Spleen (tissue), 11 donors: ENCODE measurements at regions not wholly inside any gene's neighbourhood (a gene's known extent, or its start where the extent isn't known, plus 50 kb on each side); places are given as distances from the start of the nearest gene placed in this dataset.

Source experiments
- DNase-seq: peaks from one replicate; pipeline ENCODE4 v3.0.0-alpha.2; 2020
- H3K27ac ChIP-seq, 8 donors: fragments of 200-600 bp; sonication (generic) in 7 of 8; 1 replicate in 4 of 8; 2 replicates in 4 of 8; pipeline versions ENCODE4 v1.5.0 to v1.8.0; 2016 to 2021; ENCODE audit warnings: inconsistent platforms in 4 of 8, mild to moderate bottlenecking in 4 of 8, moderate library complexity in 1 of 8
- H3K27me3 ChIP-seq, 7 donors: fragments of 200-600 bp; sonication (generic) in 6 of 7; replicated peaks in 1 of 7; 1 replicate in 4 of 7; 2 replicates in 3 of 7; pipeline versions ENCODE4 v1.5.0 to v1.8.0; 2016 to 2021; ENCODE audit warnings: inconsistent platforms in 3 of 7, mild to moderate bottlenecking in 1 of 7
- H3K36me3 ChIP-seq, 6 donors: fragments of 200-600 bp; sonication (generic) in 5 of 6; 1 replicate in 4 of 6; 2 replicates in 2 of 6; pipeline versions ENCODE4 v1.5.0 to v1.8.0; 2016 to 2021; ENCODE audit warnings: inconsistent platforms in 2 of 6
- H3K4me1 ChIP-seq, 6 donors: fragments of 200-600 bp; sonication (generic) in 5 of 6; 1 replicate in 3 of 6; 2 replicates in 3 of 6; pipeline versions ENCODE4 v1.5.0 to v1.8.0; 2016 to 2021; ENCODE audit warnings: inconsistent platforms in 3 of 6
- H3K4me3 ChIP-seq, 8 donors: fragments of 200-600 bp; sonication (generic) in 7 of 8; 1 replicate in 4 of 8; 2 replicates in 4 of 8; pipeline versions ENCODE4 v1.5.0 to v1.8.0; 2016 to 2021; ENCODE audit warnings: inconsistent platforms in 4 of 8, mild to moderate bottlenecking in 4 of 8, moderate library complexity in 2 of 8
- H3K9me3 ChIP-seq, 8 donors: fragments of 200-600 bp; sonication (generic) in 7 of 8; 1 replicate in 4 of 8; 2 replicates in 4 of 8; pipeline versions ENCODE4 v1.5.0 to v1.8.0; 2016 to 2021; ENCODE audit warnings: inconsistent platforms in 4 of 8
- CTCF ChIP-seq, 11 experiments: fragments of 200-600 bp in 7 of 11; fragments of 450-650 bp in 4 of 11; sonication (generic) in 4 of 11; IDR thresholded peaks in 8 of 11; conservative IDR thresholded peaks in 3 of 11; 1 replicate in 7 of 11; 2 replicates in 4 of 11; pipeline versions ENCODE4 v1.4.0 to v1.8.0; 2016 to 2021; ENCODE audit warnings: antibody characterized with exemption in 11 of 11, inconsistent platforms in 4 of 11, mild to moderate bottlenecking in 1 of 11
- POLR2A ChIP-seq, 3 donors: fragments of 450-650 bp; IDR thresholded peaks; one replicate each; pipeline ENCODE4 v1.5.1; 2017; ENCODE audit warnings: antibody characterized with exemption in 3 of 3, mild to moderate bottlenecking in 1 of 3
- POLR2AphosphoS5 ChIP-seq, 3 donors: sonication (generic); formaldehyde crosslinking; IDR thresholded peaks; one replicate each; pipeline ENCODE4 v1.5.1; 2017; ENCODE audit warnings: antibody characterized with exemption in 3 of 3
- WGBS, 5 donors: extraction: QIAGEN DNeasy Blood & Tissue Kit in 3 of 5; methylation state at CpG; one replicate each; pipeline versions ENCODE4 v1.1.5 to v1.1.7; 2013 to 2018; 5-methylcytosine and 5-hydroxymethylcytosine counted together
- intact Hi-C: fragments of 100-400 bp; cut with DNase I; formaldehyde crosslinking; loops from one replicate; pipeline ENCODE4 v1.15.0; 2023; ENCODE audit warnings: low total_unique reads
- donor health status: healthy with polysubstance abuse.
- donor health status: DM: no; HTN: no; CAD: no; lungs with moderate emphysema.
- donor health status: DM: no; HTN: no; CAD: no.
- donor health status: Bipolar disorder and iron deficiency.
- donor health status: healthy.
- donor health status: DM: no; HTN: no; CAD: no.
- donor health status: DM: yes; HTN: yes; CAD: no.

GRCh38 chr14:29999013-29999539 lies 71.4 kb upstream of the PRKD1 start:
- TF ChIP-seq POLR2AphosphoS5 (IDR thresholded peaks at IDR 0.05) (no peak), POLR2A (IDR thresholded peaks at IDR 0.05) (no peak), CTCF (IDR thresholded peaks at IDR 0.05 in 8 of 11, conservative IDR thresholded peaks at IDR 0.05 in 3 of 11) (no peak)
- no peaks in the 10 kb centered on the region for H3K27me3 ChIP-seq
- no peak overlapping the region for H3K4me3 ChIP-seq
- intact Hi-C loops, result no loop called here
- no peaks in the 10 kb centered on the region for H3K4me1 ChIP-seq
- H3K27ac ChIP-seq, result no peak overlapping the region
- H3K9me3 ChIP-seq, result no peaks in the 10 kb centered on the region
- DNase-seq, result no peak
- no peaks in the 10 kb centered on the region for H3K36me3 ChIP-seq
- WGBS, 5 donors, result 43 to 79% (median 60%) methylated on average over 3 of the region's 3 CpGs

GRCh38 chr14:30002859-30003258 lies 75.2 kb upstream of the PRKD1 start:
- WGBS, 5 donors, result 68 to 77% (median 72%) methylated on average over 5 of the region's 5 CpGs
- intact Hi-C loops, result loop anchor here (5.0 kb wide), 1 partner anchor 451 kb away; no protein-coding TSS in a partner anchor
- no peak for DNase-seq
- TF ChIP-seq POLR2A (IDR thresholded peaks at IDR 0.05), result no peak
- TF ChIP-seq POLR2AphosphoS5 (IDR thresholded peaks at IDR 0.05), result no peak
- no peak for TF ChIP-seq CTCF (IDR thresholded peaks at IDR 0.05 in 8 of 11, conservative IDR thresholded peaks at IDR 0.05 in 3 of 11)
- H3K36me3 ChIP-seq, result no peaks in the 10 kb centered on the region
- no peaks in the 10 kb centered on the region for H3K27me3 ChIP-seq
- H3K4me1 ChIP-seq, result no peaks in the 10 kb centered on the region
- no peak overlapping the region for H3K4me3 ChIP-seq
- H3K27ac ChIP-seq, result no peak overlapping the region
- H3K9me3 ChIP-seq, result no peaks in the 10 kb centered on the region

- intact Hi-C loops, result no loop called here
- Histone ChIP-seq H3K36me3 (no peaks in the 10 kb centered on the region), H3K27ac (no peak overlapping the region), H3K4me3 (no peak overlapping the region), H3K9me3 (peaks cover 0 to 4% (median 0%) of the 10 kb centered on the region in 8 donors), H3K4me1 (no peaks in the 10 kb centered on the region), H3K27me3 (no peaks in the 10 kb centered on the region)
- TF ChIP-seq CTCF (IDR thresholded peaks at IDR 0.05 in 8 of 11, conservative IDR thresholded peaks at IDR 0.05 in 3 of 11) (peak in 8 of 11 experiments; percentile 42 to 67 (median 54)), POLR2AphosphoS5 (IDR thresholded peaks at IDR 0.05) (no peak)
- no peak for DNase-seq
- 49 to 57% (median 55%) methylated on average over 8 of the region's 8 CpGs for WGBS, 5 donors
These were observed 77.6 kb upstream of the PRKD1 start for GRCh38 chr14:30005114-30005808.

GRCh38 chr14:30006695-30007094 lies 79.0 kb upstream of the PRKD1 start:
- no peak for DNase-seq
- H3K36me3 ChIP-seq, result no peaks in the 10 kb centered on the region
- no peaks in the 10 kb centered on the region for H3K27me3 ChIP-seq
- H3K4me1 ChIP-seq, result no peaks in the 10 kb centered on the region
- H3K4me3 ChIP-seq, result no peak overlapping the region
- WGBS, 5 donors, result 55 to 69% (median 59%) methylated on average over 2 of the region's 2 CpGs
- intact Hi-C loops, result no loop called here
- TF ChIP-seq POLR2AphosphoS5 (IDR thresholded peaks at IDR 0.05), result no peak
- no peak for TF ChIP-seq POLR2A (IDR thresholded peaks at IDR 0.05)
- no peak for TF ChIP-seq CTCF (IDR thresholded peaks at IDR 0.05 in 8 of 11, conservative IDR thresholded peaks at IDR 0.05 in 3 of 11)
- peaks cover 0 to 6% (median 0%) of the 10 kb centered on the region in 8 donors for H3K9me3 ChIP-seq
- no peak overlapping the region for H3K27ac ChIP-seq
